HG03439 (cell line): ENCODE measurements at regions not wholly inside any gene's neighbourhood (a gene's known extent, or its start where the extent isn't known, plus 50 kb on each side); places are given as distances from the start of the nearest gene placed in this dataset.

Experiments
- ATAC-seq: cut with Tn5 transposase; IDR thresholded peaks from one replicate; pipeline ENCODE4 v1.9.1; 2021; ENCODE audit warnings: mild to moderate bottlenecking, moderate library complexity; ENCODE audit not compliant: unreplicated experiment

DNA sequence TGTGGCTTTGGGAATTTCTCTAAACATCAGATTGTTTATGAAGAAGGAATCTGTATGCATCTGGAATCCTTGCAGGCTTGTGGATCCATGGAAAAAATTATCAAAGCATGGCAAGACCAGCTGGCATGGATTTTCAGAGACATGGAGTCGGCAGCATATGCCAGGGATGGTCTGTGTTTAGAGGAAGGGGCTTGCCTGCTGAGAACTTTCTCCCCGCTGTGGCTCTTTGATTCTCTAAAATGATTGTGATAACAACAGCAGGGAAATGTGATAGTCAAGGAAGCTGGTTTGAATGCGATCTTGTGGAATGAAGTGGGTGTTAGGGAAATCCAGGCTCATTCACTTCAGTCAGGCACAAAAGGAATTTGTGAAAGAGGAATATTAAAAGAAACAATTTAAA lies 245.7 kb upstream of the THRB start:
- no peak for ATAC-seq

DNA sequence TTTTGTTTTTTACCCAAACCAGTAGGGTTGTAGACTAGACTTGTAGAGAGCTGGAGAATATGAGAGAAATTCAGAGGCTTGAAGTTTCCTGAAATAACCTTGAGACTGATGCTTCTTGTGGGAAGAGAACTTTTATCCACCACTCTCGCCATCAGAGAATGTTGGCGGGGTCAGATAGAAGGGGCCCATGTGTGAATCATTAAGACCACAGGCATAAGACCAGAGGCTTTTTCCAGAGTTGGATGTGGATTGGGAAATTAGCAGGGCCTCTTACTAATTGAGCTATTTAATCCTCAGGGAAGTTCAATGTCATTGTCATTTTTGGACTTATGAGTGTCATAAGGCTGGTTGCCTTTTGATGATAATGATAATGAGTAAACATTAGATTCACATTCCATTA lies 246.9 kb upstream of the THRB start:
- ATAC-seq: no peak

GRCh38 chr3:24748520-24748919 lies 253.9 kb upstream of the THRB start:
- ATAC-seq: no peak

DNA sequence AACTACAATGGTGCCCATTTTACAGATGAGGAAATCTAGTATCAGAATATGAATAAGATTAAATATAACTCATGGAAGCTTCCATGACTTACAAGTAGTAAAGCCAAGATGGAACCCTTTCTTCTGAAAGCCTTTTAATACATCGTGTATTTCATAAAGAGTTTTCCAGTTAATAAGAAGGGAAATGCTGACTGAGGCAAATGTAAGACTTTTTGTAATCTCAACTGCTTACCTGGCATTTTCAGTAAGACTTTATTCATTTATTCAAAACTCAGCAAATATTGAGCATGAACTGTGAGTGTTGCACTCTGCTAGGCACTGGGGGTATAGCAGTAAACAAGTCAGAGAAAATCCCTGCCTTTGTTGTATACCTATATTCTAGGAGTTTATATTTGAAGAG lies 256.4 kb upstream of the THRB start:
- ATAC-seq: no peak

DNA sequence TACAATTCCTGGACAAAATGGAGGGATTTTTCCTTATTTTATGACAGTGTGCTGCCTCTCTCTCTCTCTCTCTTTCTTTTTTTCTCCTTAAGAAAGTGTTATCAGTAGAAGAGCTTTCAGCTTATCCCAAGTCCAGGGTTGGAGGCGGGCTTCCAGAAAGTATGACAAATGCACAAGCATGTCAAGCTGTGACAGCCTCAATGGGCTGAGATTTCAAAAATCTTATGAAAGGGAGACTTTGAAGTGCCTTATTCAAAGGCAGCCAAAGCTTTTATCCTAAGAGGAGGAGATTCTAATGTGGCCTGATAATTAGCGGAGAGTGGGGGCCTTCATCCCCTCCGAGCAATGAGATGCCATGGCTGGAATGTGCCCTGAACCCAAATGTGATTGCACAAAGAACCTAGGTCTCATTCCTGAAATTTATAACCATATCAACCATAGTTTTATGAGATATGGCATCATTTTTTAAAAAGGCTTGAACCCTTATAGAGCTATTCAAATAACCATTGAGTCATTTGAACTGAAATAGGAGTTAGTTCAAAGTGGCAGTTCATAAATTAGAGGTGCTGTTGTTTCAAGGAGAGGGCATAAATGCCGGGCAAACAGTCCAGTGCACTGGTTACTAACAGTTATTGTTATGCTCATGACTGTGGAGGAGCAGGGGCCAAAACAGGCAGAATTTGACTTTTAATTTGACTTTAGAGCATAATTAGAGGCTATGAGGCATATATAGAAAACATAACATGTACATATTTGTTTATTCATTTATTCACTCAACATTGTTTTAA lies 261.6 kb upstream of the THRB start:
- no peak for ATAC-seq

DNA sequence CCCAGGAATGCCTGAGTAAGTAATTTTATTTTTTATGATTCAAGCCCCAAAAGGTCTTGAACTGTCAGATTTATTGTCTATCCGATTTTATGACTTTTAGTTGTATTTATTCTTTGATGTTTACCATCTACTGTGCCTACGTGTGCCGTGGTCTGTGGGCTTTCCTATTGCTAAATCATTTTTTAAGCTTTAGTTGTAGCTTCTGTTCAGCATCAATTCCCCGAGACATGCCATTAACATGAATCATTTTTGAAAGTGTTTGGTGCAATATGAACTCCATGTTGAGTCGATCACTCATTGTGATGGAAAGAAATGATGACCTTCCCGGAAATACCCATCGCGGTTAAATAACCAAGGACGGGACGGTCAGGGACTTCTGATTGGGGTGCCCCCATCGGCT lies 268.7 kb upstream of the THRB start:
- no peak for ATAC-seq

DNA sequence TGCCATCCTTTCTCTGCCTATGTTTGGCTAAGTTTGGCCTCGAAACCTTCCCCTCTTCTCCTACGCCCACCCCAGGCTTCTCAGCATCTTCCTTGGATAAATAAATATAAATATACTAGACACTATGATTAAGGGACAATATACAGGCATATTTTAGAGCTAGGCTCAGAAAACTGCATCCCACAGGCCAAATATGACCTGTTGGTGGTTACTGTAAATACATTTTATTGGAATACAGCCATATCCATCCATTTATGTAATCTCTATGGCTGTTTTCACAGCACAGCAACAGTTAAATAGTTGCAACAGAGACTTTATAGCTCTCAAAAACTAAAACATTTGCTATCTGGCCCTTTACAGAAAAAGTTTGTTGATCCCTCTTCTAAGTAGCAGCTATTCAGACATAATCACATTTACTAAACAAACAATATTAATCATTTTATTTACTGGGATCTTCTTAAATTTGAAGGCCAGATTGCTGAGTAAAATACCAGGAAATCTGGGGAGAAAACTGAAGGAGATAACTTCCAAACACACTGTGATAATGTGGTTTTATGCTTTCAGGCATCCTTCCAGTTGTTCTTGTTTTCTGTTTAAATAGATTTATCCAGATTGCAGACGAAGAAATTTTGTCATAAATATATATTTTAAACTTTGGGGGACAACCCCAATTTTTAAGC lies 269.7 kb upstream of the THRB start:
- no peak for ATAC-seq

GRCh38 chr3:24765399-24765798 lies 270.7 kb upstream of the THRB start:
- ATAC-seq: no peak

GRCh38 chr3:24769918-24770317 lies 275.3 kb upstream of the THRB start:
- ATAC-seq: no peak

DNA sequence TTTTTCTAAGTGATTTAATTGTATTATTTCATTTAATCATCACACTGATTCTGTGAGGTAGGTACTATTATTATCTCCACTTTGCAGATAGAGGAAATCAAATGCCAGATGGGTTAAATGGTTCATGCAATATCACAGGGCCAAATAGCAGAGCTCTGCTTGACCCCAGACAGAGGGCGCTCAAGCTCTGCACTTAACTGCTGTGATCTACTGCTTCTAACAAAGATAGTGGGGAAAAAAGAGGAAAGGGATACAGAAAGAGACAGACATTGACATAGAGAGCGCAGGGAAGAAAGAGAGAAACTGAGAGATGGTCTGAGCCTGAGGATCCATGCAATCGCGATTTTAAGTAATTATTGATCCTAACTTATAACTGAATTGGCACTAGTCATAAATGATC lies 279.1 kb upstream of the THRB start:
- peak; percentile 76 for ATAC-seq

DNA sequence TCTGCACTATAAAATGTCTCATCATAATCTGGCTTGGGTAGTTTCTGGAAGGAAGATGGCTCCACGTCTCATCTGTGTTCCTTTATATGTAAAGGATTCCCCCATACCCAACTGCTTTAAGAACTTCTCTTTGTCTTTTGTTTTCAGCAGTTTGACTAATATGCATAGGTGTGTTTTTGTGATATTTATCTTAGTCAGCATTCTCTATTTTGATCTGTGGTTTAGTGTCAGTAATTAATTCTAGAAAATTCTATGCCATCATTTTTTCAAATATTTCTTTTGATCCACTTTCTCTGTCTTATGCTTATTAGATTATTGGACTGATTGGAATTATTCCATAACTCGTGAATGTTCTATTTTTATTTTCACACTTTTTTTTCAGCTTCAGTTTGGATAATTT lies 286.3 kb upstream of the THRB start:
- no peak for ATAC-seq

DNA sequence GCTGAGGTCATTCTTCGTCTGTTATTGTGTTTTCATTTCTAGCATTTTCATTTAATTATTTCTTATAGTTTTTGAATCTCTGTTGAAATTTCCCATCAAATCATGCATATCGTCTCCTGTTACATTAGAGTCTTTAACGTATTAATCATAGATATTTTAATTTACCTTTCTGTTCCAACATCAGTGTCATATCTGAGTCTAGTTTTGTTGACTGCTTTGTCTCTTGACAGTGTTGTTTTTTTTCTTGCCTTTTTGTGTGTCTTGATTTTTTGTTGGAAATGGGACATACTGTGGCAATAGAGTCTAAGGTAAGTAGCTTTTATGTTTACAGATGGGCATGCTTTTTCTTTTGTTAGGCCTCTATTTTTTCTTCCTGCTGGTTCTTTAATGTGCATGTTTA lies 286.8 kb upstream of the THRB start:
- ATAC-seq: no peak

DNA sequence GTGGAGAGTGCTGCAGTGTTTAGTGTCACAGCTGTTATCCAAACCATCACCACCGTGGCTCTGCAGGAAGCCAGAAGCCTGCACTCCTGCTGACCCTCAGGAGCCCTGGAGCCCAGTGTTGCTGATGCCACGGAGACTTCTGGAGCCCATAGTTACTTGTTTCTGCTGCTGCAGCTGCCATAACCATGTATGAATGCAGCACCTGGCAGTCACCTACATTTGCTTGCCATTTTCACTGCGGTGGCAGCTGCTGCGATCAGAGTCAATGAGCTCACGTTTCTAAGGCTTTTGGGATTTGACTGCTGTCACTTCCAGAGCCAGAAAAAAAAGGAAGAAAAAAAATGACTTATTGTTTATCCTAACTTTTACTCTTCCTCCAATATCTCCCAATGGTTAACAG lies 299.2 kb upstream of the THRB start:
- no peak for ATAC-seq

GRCh38 chr3:24802614-24803013 lies 308.0 kb upstream of the THRB start:
- ATAC-seq: peak; percentile 93

GRCh38 chr3:24804095-24804494 lies 309.4 kb upstream of the THRB start:
- no peak for ATAC-seq

- no peak for ATAC-seq
Observed at GRCh38 chr3:24810881-24811280, 316.2 kb upstream of the THRB start.

DNA sequence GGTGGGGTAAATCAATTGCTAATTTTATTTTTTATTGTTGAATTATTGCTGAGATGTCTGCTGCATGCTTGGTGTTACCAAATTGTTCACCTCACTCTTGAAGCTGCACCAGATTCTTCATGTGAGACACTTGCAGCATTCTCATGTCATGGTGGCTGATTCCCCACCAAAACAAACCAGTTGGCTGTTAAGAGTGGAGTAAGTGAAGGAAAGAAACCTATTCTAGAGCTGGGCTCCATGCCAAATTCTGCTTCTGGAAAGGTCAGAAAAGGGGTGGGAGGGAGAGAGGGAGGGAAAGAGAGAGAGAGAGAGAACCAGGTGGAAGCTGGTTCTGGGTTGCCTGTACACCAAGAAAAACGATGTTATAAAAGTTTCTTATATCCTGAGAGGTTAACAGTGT lies 317.5 kb upstream of the THRB start:
- ATAC-seq: no peak

DNA sequence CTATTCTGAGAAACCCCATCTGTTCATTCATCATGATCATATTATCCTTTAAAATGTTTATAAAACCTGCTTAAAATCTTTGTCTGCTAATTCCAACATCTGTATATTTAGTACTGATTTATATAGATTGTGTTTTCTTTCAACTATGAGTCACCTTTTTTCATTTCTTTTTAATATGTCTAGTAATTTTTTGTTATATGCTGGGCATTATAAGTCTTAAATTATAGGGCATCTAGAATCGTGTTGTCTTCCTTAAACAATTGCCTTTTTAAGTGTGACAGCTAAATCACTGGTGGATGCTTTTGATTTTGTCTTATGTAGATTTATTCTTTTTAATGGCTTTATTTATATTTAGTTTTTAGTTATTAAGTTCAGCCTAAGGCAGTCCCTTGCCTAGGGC lies 323.4 kb upstream of the THRB start:
- no peak for ATAC-seq

- ATAC-seq: no peak
Observed at GRCh38 chr3:24828011-24828410, 333.4 kb upstream of the THRB start.

DNA sequence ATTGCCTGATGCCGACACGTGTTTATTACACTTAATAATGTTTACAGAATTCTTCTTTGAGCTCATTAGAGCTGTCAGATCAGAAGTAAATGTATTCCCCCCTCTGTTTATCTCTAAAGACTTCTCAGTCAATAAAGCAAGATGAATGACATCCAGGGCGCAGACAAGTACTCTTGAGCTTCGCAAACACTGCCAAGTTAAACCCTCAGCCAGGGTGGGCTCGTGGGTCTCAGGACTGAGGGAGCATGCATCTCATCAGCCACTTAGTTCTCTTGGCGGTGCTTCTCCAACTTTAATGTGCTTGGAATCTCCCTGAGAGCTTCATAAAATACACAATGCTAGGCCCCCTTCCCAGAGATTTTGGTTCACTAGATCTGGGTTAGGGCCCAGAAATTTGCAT lies 333.9 kb upstream of the THRB start:
- ATAC-seq: no peak

DNA sequence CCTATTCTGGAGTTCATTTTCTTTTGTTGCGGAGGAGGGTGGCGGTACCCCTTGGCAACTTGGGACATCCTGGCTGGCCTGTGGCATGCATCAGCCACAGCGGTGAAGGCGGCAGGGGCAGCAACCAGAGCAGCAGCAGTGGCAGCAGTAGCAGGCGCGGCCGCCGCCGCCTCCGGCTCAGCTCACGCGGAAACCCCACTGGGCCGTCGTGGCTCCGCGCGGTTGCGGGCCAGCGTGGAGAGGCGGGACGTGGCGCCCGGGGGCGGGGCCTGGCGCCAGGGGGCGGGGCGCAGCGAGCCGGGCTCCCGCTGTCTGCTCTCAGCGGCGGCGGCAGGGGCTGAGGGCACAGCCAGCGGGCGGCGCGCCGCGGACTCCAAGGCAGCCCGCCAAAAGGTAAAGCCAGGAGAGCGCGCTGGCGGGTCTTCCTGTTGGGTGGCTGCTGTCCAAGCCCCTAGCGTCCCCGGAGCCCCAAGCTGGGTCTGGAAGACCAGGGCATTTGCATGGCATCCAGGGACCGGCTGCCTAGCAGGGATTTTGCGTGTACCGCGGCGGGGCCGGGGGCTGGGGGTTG lies 334.4 kb upstream of the THRB start:
- ATAC-seq: no peak

DNA sequence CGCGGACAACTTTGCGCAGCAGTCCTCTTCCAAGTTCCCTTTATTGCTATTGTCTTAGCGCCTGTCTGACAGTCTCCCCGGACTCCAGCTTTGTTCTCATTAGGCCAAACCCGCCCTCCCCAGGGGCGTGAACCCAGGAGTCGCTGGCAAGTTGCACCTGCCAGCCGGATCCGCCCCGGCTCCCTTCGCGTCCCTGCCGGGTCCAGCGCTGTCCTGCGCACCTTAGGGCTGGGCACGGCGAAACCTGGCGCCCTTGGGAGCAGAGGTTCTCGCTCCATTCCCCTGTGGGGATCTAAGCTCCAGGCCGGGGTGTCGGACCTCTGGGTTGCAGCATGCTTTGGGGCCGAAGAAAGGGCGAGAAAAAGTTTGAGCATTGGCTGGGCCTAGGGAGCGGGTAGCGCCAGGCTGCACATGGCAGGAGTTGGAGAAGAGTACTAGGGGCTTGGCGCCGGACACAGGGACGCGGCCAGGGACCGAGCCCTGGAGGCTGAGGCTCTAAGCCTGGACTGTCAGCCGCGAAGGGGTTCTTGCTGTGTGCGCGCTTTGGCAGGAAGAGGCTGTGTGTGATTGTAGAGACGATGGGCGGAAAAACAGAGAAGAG lies 335.1 kb upstream of the THRB start:
- no peak for ATAC-seq
